SK-N-SH (cell line): ENCODE measurements at regions not wholly inside any gene's neighbourhood (a gene's known extent, or its start where the extent isn't known, plus 50 kb on each side); places are given as distances from the start of the nearest gene placed in this dataset.

Experiments
- CTCF ChIA-PET: fragments of 300-600, 350-600 bp; formaldehyde crosslinking; extraction: SDS; loops from one replicate; lab custom pipeline; 2021; lab: Yijun Ruan, JAX
- POLR2A ChIA-PET: fragments of 350-600 bp; sonication (Branson Sonifier 250); formaldehyde crosslinking; extraction: SDS; loops from one replicate; lab custom pipeline; 2020; ENCODE audit warnings: antibody characterized with exemption, inconsistent platforms; lab: Yijun Ruan, JAX
- DNase-seq: peaks from one replicate; pipeline ENCODE4 v3.0.0; 2012
- H2AFZ ChIP-seq: fragments of 200-600 bp; sonication (generic); 2 replicates; pipeline ENCODE4 v1.8.1; 2016; ENCODE audit warnings: antibody characterized with exemption, mild to moderate bottlenecking, low read depth
- H3F3A ChIP-seq: fragments of 200-600 bp; sonication (generic); replicated peaks from 2 replicates; pipeline ENCODE3; 2016; ENCODE audit warnings: antibody characterized with exemption, mild to moderate bottlenecking; ENCODE audit not compliant: insufficient read depth
- H3K27ac ChIP-seq, 2 experiments: fragments of 200-500 bp in 1 of 2; fragments of 200-600 bp in 1 of 2; sonication (Bioruptor generic) in 1 of 2; sonication (generic), shearing (Covaris generic) in 1 of 2; 2 replicates each; pipeline versions ENCODE4 v1.5.1 to v1.6.1; 2014 to 2016; ENCODE audit warnings: low read depth in 2 of 2, inconsistent platforms in 1 of 2, low read length in 1 of 2, mild to moderate bottlenecking in 1 of 2, mixed read lengths in 1 of 2
- H3K27me3 ChIP-seq: fragments of 200-600 bp; sonication (generic), shearing (Covaris generic); 2 replicates; pipeline ENCODE4 v1.6.1; 2016; ENCODE audit warnings: mixed run types; ENCODE audit not compliant: insufficient read depth
- H3K36me3 ChIP-seq, 2 experiments: fragments of 200-500 bp in 1 of 2; fragments of 200-600 bp in 1 of 2; sonication (Bioruptor generic) in 1 of 2; sonication (generic) in 1 of 2; replicated peaks in 1 of 2; 2 replicates each; pipeline versions ENCODE3 to v1.5.1; 2014 to 2016; ENCODE audit warnings: low read length in 1 of 2, mild to moderate bottlenecking in 1 of 2; ENCODE audit not compliant: insufficient read depth in 2 of 2, control insufficient read depth in 1 of 2
- H3K4me1 ChIP-seq, 2 experiments: fragments of 200-500 bp in 1 of 2; fragments of 200-600 bp in 1 of 2; sonication (Bioruptor generic) in 1 of 2; sonication (generic), shearing (Covaris generic) in 1 of 2; 2 replicates each; pipeline versions ENCODE4 v1.5.1 to v1.6.1; 2014 to 2016; ENCODE audit warnings: low read depth in 1 of 2, low read length in 1 of 2, mixed run types in 1 of 2; ENCODE audit not compliant: insufficient read depth in 2 of 2, control insufficient read depth in 1 of 2
- H3K4me2 ChIP-seq: fragments of 200-600 bp; sonication (generic), shearing (Covaris generic); 2 replicates; pipeline ENCODE4 v1.6.1; 2017; ENCODE audit warnings: mixed run types
- H3K4me3 ChIP-seq, 2 experiments: fragments of 200-500 bp in 1 of 2; fragments of 200-600 bp in 1 of 2; sonication (Bioruptor generic) in 1 of 2; sonication (generic), shearing (Covaris generic) in 1 of 2; 2 replicates each; pipeline versions ENCODE4 v1.5.1 to v1.8.1; 2014 to 2016; ENCODE audit warnings: low read depth in 2 of 2, inconsistent platforms in 1 of 2, low read length in 1 of 2, mild to moderate bottlenecking in 1 of 2, mixed read lengths in 1 of 2, moderate library complexity in 1 of 2
- H3K79me2 ChIP-seq: fragments of 200-600 bp; sonication (generic); 2 replicates; pipeline ENCODE4 v1.8.1; 2017; ENCODE audit warnings: mild to moderate bottlenecking; ENCODE audit not compliant: insufficient read depth
- H3K9ac ChIP-seq: fragments of 200-600 bp; sonication (generic); 2 replicates; pipeline ENCODE4 v1.6.1; 2017; ENCODE audit warnings: mixed run types
- H3K9me2 ChIP-seq: fragments of 200-600 bp; sonication (generic); 2 replicates; pipeline ENCODE4 v1.6.1; 2017; ENCODE audit warnings: mixed run types
- H3K9me3 ChIP-seq: fragments of 200-600 bp; sonication (generic); 2 replicates; pipeline ENCODE4 v1.6.1; 2017; ENCODE audit warnings: mixed run types, mild to moderate bottlenecking, moderate library complexity
- H4K20me1 ChIP-seq: fragments of 200-600 bp; sonication (generic); 2 replicates; pipeline ENCODE4 v1.6.1; 2017; ENCODE audit warnings: mild to moderate bottlenecking, mixed run types; ENCODE audit not compliant: insufficient read depth
- CHD2 ChIP-seq: fragments of 150-350 bp; IDR thresholded peaks from 2 replicates; pipeline ENCODE4 v1.6.1; 2018; ENCODE audit warnings: low read length; ENCODE audit not compliant: partially characterized antibody
- CTCF ChIP-seq: fragments of 200-600 bp; sonication (generic); IDR thresholded peaks from 2 replicates; pipeline ENCODE4 v1.6.1; 2017; ENCODE audit warnings: antibody characterized with exemption, mild to moderate bottlenecking, moderate library complexity
- ELF1 ChIP-seq: IDR thresholded peaks from 2 replicates; pipeline ENCODE4 v1.4.0; 2012
- FOXJ3 ChIP-seq: sonication (generic); formaldehyde crosslinking; IDR thresholded peaks from 2 replicates; pipeline ENCODE4 v1.5.1; 2020; ENCODE audit warnings: mild to moderate bottlenecking, missing genetic modification reagents
- FOXM1 ChIP-seq: IDR thresholded peaks from 2 replicates; pipeline ENCODE4 v1.4.0; 2012; ENCODE audit warnings: low read depth, mild to moderate bottlenecking
- GATA2 ChIP-seq: sonication (generic); formaldehyde crosslinking; IDR thresholded peaks from 2 replicates; pipeline ENCODE4 v1.5.0; 2020; ENCODE audit warnings: mild to moderate bottlenecking, missing genetic modification reagents
- IRF3 ChIP-seq: fragments of 150-350 bp; IDR thresholded peaks from 2 replicates; pipeline ENCODE4 v1.6.1; 2016; ENCODE audit warnings: mild to moderate bottlenecking, low read depth, low read length
- JUND ChIP-seq: IDR thresholded peaks from 2 replicates; pipeline ENCODE4 v1.4.0; 2012
- MXI1 ChIP-seq: IDR thresholded peaks from 2 replicates; pipeline ENCODE4 v1.6.1; 2012; ENCODE audit warnings: mild to moderate bottlenecking, low read depth, low read length, improper control_type of control experiment
- NFIC ChIP-seq: IDR thresholded peaks from 2 replicates; pipeline ENCODE4 v1.4.0; 2012; ENCODE audit warnings: borderline replicate concordance
- RAD21 ChIP-seq: IDR thresholded peaks from 2 replicates; pipeline ENCODE4 v1.6.1; 2012; ENCODE audit warnings: mild to moderate bottlenecking, low read length
- RCOR1 ChIP-seq: fragments of 150-350 bp; IDR thresholded peaks from 2 replicates; pipeline ENCODE4 v1.6.1; 2017; ENCODE audit warnings: antibody characterized with exemption, low read length
- RFX5 ChIP-seq: IDR thresholded peaks from 2 replicates; pipeline ENCODE4 v1.6.1; 2012; ENCODE audit warnings: mild to moderate bottlenecking, improper control_type of control experiment, low read length
- SMC3 ChIP-seq: IDR thresholded peaks from 2 replicates; pipeline ENCODE4 v1.6.1; 2012; ENCODE audit warnings: low read depth, low read length, improper control_type of control experiment
- TAF1 ChIP-seq: IDR thresholded peaks from 2 replicates; pipeline ENCODE4 v1.6.1; 2012; ENCODE audit warnings: low read depth, mild to moderate bottlenecking, low read length, moderate library complexity, borderline replicate concordance
- TCF12 ChIP-seq: IDR thresholded peaks from 2 replicates; pipeline ENCODE4 v1.4.0; 2012
- TEAD4 ChIP-seq: IDR thresholded peaks from 2 replicates; pipeline ENCODE4 v1.4.0; 2012; ENCODE audit warnings: mild to moderate bottlenecking, borderline replicate concordance; ENCODE audit not compliant: insufficient read depth
- ZBTB33 ChIP-seq: IDR thresholded peaks from 2 replicates; pipeline ENCODE4 v1.4.0; 2012; ENCODE audit warnings: low read depth, borderline replicate concordance
- WGBS: methylation state at CpG from one replicate; pipeline ENCODE4 v1.1.6; 2017; ENCODE audit warnings: low lambda C conversion rate; 5-methylcytosine and 5-hydroxymethylcytosine counted together
- TF ChIP-seq, protein P1 (sequence below): IDR thresholded peaks from 2 replicates; pipeline ENCODE4; 2012
- TF ChIP-seq, protein P2 (sequence below): fragments of 150-350 bp; IDR thresholded peaks from 2 replicates; pipeline ENCODE4 v1.6.1; 2017; ENCODE audit warnings: antibody characterized with exemption, low read length, low read depth, borderline replicate concordance
- TF ChIP-seq, protein P3 (sequence below): IDR thresholded peaks from 2 replicates; pipeline ENCODE4 v1.4.0; 2012; ENCODE audit warnings: low read depth, borderline replicate concordance

DNA sequence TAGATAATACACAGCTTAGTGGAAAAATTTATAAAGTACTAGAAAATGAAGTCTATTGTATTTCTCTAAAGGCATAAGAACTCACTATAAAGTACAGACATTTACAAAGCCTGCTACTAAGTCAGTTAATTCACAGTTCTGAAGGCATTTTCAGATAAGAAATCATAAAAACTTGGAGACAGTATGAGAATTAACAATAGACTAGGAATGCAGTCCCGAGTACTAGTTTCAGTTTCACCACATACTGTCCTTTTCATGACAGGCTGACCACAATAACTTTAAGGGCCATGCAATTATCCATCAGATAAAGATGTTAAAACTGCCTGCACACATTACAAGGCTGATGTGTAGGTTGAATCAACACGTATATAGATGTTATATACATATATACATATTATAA is 362.6 kb upstream of the SMC2 start (continued):
- TF ChIP-seq RFX5 (no peak), GATA2 (CRISPR knock-in tag) (no peak)

- POLR2A ChIA-PET = no interaction called here
- no peak overlapping the region for H3K4me2 ChIP-seq
- 0% methylated on average over 1 of the region's 1 CpG for WGBS
- DNase-seq = no peak
- no peaks in the 10 kb centered on the region for H3K9me3 ChIP-seq
- H3K27ac ChIP-seq = no peak overlapping the region
- no peaks in the 10 kb centered on the region for H3K4me1 ChIP-seq
- H4K20me1 ChIP-seq = no peaks in the 10 kb centered on the region
- no peak overlapping the region for H2AFZ ChIP-seq
- CTCF ChIA-PET = no interaction called here
- H3K4me3 ChIP-seq = no peak overlapping the region
- H3K36me3 ChIP-seq = no peaks in the 10 kb centered on the region
- no peaks in the 10 kb centered on the region for H3K9me2 ChIP-seq
- no peak for TF ChIP-seq GATA2 (CRISPR knock-in tag)
- no peak for TF ChIP-seq FOXJ3
- TF ChIP-seq CHD2 = no peak
- TF ChIP-seq MXI1 = no peak
- TF ChIP-seq JUND = no peak
- TF ChIP-seq ZBTB33 = no peak
- TF ChIP-seq, protein P1, sequence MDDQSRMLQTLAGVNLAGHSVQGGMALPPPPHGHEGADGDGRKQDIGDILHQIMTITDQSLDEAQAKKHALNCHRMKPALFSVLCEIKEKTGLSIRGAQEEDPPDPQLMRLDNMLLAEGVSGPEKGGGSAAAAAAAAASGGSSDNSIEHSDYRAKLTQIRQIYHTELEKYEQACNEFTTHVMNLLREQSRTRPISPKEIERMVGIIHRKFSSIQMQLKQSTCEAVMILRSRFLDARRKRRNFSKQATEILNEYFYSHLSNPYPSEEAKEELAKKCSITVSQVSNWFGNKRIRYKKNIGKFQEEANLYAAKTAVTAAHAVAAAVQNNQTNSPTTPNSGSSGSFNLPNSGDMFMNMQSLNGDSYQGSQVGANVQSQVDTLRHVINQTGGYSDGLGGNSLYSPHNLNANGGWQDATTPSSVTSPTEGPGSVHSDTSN = no peak
- TF ChIP-seq, protein P2, sequence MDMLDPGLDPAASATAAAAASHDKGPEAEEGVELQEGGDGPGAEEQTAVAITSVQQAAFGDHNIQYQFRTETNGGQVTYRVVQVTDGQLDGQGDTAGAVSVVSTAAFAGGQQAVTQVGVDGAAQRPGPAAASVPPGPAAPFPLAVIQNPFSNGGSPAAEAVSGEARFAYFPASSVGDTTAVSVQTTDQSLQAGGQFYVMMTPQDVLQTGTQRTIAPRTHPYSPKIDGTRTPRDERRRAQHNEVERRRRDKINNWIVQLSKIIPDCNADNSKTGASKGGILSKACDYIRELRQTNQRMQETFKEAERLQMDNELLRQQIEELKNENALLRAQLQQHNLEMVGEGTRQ = no peak
- no peak for TF ChIP-seq CTCF
- TF ChIP-seq TEAD4 = no peak
- TF ChIP-seq SMC3 = no peak
- no peak for TF ChIP-seq ELF1
- TF ChIP-seq IRF3 = no peak
- TF ChIP-seq, protein P3, sequence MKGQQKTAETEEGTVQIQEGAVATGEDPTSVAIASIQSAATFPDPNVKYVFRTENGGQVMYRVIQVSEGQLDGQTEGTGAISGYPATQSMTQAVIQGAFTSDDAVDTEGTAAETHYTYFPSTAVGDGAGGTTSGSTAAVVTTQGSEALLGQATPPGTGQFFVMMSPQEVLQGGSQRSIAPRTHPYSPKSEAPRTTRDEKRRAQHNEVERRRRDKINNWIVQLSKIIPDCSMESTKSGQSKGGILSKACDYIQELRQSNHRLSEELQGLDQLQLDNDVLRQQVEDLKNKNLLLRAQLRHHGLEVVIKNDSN = no peak
- TF ChIP-seq TAF1 = no peak
- no peak for TF ChIP-seq FOXM1
- TF ChIP-seq TCF12 = no peak
- no peak for TF ChIP-seq NFIC
- no peak for TF ChIP-seq RCOR1
- no peak for TF ChIP-seq RAD21
- no peaks in the 10 kb centered on the region for H3K79me2 ChIP-seq
- H3K27me3 ChIP-seq = no peaks in the 10 kb centered on the region
- no peak overlapping the region for H3K9ac ChIP-seq
- no peaks in the 10 kb centered on the region for H3F3A ChIP-seq
Observed at GRCh38 chr9:103734471-103734870, 359.6 kb upstream of the SMC2 start.
